GM12873 (cell line): ENCODE measurements at regions not wholly inside any gene's neighbourhood (a gene's known extent, or its start where the extent isn't known, plus 50 kb on each side); places are given as distances from the start of the nearest gene placed in this dataset.

ENCODE experiments used
- TF ChIP-seq, protein P1 (sequence below): IDR thresholded peaks from 2 replicates; pipeline ENCODE4 v1.5.1; 2012; ENCODE audit warnings: low read depth, mild to moderate bottlenecking, moderate library complexity, low read length, control low read depth; ENCODE audit not compliant: insufficient read depth; ENCODE audit errors: missing control alignments

DNA sequence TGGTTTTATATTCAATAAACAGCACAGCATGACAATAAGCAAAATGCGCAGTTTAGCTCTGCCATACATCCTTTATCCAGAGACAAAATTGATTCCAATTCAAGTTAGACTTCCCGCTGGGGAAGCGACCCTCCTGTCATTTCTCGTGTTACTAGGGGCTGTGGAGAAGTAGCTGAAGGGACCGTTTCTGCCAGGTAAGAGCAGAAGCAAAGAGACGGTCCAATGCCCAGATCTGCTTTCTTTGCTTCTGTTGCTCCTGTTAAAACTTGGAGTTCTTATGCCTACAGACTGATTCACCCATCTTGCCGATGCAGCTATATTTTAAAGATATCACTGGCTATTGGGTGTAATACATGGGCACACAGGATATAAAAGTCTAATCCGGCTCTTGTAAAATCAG lies 156.8 kb upstream of the AVPR1A start:
- TF ChIP-seq, protein P1, sequence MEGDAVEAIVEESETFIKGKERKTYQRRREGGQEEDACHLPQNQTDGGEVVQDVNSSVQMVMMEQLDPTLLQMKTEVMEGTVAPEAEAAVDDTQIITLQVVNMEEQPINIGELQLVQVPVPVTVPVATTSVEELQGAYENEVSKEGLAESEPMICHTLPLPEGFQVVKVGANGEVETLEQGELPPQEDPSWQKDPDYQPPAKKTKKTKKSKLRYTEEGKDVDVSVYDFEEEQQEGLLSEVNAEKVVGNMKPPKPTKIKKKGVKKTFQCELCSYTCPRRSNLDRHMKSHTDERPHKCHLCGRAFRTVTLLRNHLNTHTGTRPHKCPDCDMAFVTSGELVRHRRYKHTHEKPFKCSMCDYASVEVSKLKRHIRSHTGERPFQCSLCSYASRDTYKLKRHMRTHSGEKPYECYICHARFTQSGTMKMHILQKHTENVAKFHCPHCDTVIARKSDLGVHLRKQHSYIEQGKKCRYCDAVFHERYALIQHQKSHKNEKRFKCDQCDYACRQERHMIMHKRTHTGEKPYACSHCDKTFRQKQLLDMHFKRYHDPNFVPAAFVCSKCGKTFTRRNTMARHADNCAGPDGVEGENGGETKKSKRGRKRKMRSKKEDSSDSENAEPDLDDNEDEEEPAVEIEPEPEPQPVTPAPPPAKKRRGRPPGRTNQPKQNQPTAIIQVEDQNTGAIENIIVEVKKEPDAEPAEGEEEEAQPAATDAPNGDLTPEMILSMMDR = no peak

DNA sequence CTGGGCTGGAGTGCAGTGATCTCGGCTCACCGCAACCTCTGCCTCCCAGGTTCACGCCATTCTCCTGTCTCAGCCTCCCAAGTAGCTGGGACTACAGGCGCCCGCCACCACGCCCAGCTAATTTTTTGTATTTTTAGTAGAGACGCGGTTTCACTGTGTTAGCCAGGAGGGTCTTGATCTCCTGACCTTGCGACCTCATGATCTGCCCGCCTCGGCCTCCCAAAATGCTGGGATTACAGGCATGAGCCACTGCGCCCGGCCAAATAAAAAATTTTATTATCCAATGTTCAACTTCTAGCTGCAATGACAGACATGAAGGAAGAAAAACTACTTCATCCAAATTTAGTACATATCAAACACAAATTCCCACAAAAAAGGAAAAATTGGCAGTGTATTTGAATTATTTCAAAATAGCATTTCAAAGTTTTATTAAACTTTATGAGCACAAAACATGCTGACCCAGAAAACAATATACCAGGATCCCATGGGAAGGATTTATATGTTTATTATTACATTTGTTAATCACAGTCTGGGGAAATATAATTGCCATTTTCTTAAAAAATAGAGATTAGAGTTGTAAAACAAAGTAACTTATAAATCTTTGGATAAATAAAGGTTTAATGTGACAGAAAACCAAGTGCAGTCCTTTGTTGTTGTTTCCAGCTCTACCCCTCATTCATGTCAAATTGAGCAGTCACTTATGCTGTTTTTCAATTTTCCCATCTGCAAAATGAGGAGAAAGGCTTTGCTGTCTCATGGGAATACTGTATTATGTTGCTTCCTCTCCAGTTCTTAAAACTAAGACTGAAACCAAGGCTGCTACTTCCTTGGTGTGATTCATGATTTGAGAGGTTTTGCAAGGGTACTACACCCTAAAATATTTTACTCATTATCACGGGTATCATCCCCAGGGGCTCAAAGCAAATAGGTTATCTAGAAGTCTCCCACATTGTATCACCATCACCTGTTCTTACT lies 155.2 kb upstream of the AVPR1A start:
- TF ChIP-seq, protein P1 = no peak

DNA sequence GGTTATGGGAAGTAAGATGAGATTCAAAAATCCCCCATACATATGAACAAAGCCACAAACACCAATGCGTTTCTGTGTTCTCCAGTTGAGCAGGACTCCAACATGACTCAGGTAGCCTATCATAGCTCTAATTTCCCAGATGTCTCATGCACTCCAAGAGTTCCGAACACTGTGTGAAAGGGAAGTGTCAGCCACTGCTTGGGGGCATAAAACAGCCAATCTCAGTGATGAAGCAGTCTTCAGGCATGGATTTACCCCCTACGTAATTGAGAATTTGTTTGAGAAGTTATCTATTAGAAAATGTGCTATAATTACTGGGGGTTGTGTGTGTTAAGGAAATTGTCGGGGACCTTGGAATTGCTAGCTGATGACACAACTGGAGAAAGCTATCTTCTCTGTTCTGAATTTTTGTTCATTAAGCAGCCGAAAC lies 153.9 kb upstream of the AVPR1A start:
- TF ChIP-seq, protein P1 = no peak

DNA sequence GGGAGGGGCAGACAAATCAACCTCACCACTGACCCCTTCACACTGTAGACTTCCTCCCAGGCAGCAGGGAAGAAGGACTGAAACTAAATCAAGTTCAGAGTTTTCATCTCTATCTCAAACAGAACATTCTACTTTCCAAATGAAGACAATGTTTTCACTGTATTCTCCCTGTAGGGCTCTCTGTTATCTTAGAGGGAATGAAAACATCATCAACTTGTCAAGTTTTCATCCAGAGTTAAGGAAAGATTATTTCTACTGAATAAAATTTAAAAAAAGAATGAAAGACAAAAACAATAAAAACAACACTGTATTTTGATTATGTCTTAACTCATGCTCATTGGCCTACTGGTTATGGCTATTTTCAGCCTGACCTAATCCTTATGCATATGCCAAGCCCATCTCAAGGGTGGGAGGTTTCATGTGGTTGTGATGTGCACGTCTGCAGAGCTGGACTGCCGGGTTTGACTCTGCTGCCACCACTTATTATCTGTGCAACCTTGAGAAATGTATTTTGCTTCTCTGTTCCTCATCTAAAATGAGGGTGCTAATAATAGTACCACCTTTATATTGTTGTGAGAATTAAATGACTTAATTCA lies 152.0 kb upstream of the AVPR1A start:
- TF ChIP-seq, protein P1 = no peak

DNA sequence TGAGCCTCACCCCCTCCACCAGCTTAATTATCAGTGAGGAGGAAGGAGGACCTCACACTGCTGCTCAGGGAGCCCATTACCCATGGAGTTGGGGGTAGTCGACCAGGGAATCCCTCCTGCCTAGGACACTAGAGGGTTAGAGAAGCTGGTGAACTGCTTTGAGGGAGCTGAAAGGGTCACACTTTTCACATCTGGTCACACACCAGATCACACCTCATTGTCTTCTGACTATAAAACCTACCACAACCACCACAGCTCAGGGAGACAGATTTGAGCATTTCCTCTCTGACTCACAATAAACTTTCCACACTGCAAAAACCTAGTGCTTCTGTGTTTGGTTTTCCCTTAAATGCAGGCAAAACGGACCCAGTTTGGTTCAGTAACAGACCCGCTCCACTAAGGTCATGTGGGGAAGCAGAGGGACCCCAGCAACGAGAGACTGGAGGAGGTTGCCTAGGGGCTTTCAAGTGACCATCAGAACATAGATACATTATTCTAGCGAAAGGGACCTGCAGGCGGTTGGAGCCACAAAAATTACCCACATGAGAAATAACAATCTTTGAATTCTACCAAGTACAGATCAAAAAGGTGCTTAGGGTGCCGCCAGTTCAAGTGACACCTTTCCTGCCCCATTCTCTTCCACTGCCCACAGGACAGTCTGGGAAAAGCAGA lies 151.4 kb upstream of the AVPR1A start:
- TF ChIP-seq, protein P1 = no peak

DNA sequence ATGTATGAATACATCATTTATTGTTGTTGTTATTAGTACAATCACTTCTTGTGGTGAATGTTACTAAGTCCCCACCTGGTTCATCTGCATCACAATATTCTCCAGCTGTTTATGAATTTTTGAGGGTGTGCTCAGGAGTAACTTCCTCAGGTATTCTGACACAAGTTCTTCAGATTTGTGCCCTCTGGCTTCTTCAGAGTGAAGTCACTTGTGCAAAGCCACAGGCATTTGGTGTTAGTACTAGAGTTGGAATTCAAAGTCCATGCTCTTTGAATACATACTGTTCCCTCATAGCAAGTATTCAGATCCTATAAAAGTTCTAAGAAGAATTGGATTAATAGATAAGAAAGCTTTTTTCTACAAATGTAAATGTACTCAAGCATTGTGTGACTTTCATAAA lies 150.3 kb upstream of the AVPR1A start:
- TF ChIP-seq, protein P1 = no peak
